AG09309 (cell line): ENCODE measurements at regions not wholly inside any gene's neighbourhood (a gene's known extent, or its start where the extent isn't known, plus 50 kb on each side); places are given as distances from the start of the nearest gene placed in this dataset.

ENCODE experiments used
- DNase-seq: peaks from one replicate; pipeline ENCODE4 v3.0.0-alpha.2; 2010; ENCODE audit warnings: low read depth
- H3K4me3 ChIP-seq: 2 replicates; pipeline ENCODE4 v1.5.1; 2011; ENCODE audit warnings: mild to moderate bottlenecking, low read depth, low read length, moderate library complexity; ENCODE audit not compliant: control insufficient read depth
- CTCF ChIP-seq: IDR thresholded peaks from 2 replicates; pipeline ENCODE4 v1.5.1; 2011; ENCODE audit warnings: mild to moderate bottlenecking, low read depth, low read length, inconsistent platforms; ENCODE audit not compliant: insufficient read depth, control insufficient read depth; ENCODE audit errors: missing control alignments

DNA sequence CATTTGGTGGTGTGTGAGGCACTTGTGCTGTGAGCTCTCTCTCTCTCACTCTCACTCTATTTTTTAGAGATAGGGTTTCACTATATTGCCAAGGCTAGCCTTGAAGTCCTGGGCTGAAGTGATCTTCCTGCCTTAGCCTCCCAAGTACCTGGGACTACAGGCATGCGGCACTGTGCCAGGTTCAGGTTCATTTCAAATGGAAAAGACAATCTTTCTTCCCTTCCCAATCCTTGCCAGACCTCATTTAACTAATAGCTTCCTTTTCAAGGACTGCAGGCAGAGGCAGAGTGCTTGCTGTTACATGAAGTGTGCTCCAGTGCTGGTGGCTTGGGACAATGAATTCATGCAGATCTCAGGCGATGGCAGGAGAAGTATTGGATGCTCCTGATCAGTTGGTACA is 73.2 kb upstream of the BICD1 start:
- DNase-seq: no peak
- TF ChIP-seq CTCF: no peak
- no peak overlapping the region for H3K4me3 ChIP-seq

- no peak overlapping the region for H3K4me3 ChIP-seq
- TF ChIP-seq CTCF: no peak
- DNase-seq: no peak
These were observed 72.6 kb upstream of the BICD1 start for GRCh38 chr12:32034045-32034444.

GRCh38 chr12:32036477-32037263 is 70.0 kb upstream of the BICD1 start:
- no peak for TF ChIP-seq CTCF
- H3K4me3 ChIP-seq: no peak overlapping the region
- no peak for DNase-seq

GRCh38 chr12:32039347-32039746 is 67.3 kb upstream of the BICD1 start:
- no peak for TF ChIP-seq CTCF
- H3K4me3 ChIP-seq: no peak overlapping the region
- no peak for DNase-seq

DNA sequence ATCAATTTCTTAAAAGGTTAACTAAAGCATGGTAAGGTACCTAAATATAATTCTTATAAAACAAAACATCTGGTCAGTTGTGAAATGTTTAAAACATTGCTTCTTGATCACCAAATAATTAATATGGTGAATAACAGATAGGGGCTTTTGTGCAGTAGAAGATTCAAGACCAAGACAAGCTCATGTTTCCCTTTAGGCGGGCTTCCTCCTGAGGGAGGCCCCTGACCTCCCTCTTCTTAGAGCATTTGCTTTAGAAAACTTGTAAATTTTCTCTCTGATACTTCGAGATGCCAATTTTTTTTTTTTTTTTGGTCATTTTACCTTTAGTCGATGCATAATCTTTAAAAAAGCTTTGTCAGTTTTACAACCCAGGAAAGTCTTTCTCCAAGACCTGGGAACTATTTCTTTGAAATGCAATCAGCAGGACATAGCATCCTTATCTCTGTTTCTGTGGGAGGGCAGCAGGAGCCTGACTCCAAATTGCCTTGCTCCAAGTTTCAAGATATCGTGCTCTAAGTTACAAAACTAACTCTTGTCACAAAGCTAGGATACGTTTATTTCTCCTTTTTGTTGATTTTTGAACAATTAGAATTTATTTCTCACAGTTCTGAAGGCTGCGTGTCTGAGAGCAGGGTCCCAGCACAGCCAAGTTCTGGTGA is 66.6 kb upstream of the BICD1 start:
- DNase-seq: no peak
- no peak for TF ChIP-seq CTCF

DNA sequence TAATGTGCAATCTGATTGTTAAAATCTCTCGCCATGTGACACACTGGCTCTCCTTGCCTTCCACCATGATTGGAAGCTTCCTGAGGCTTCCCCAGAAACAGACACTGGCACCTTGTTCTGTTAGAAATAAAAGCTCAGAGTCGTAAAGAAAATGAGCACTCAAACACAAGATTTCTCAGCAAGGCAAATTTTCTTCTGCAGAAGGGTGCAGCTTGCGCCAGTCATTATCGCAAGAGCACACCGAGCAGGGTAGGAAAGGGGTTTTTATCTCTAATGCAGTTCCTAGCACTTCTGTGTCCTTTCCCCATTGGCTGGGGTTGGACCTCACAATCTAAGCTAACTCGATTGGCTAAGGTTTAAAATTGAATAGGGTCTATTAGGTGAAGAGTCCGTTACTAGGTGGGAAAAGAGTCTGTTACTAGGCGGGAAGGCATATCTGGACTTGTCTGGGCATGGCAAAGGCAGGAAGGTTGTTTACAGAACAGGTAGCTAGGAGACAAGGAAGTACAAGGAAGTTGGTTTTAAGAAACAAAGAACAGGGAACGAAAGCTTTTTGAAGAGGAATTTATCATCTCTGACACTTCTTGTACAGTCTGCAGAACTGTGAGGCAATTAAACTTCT is 62.6 kb upstream of the BICD1 start:
- no peak for TF ChIP-seq CTCF
- no peak for DNase-seq
- H3K4me3 ChIP-seq: no peak overlapping the region

More for the DNA sequence above, 66.6 kb upstream of the BICD1 start:
- no peak overlapping the region for H3K4me3 ChIP-seq
